ENCODE measurements at regions not wholly inside any gene's neighbourhood (a gene's known extent, or its start where the extent isn't known, plus 50 kb on each side); places are given as distances from the start of the nearest gene placed in this dataset.

DNA sequence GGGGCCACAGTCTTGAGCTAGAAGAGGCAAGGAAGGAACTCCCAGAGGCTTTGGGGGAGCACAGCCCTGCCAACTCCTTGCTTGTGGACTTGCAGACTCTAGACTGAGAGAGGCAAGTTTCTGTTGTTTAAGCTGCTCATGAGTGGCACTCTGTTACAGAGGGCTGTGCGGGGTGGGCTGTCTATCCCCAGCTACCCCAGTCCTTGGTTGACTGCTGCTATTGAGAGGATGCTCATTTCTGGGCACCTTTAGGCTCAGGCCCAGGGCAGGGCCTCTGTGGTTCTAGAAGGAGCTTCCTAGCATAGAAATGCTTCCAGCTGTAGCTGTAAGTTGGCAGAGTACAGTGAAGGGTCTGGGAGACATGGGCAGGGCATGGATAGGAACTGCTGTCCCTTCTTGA is 151.3 kb upstream of the GGTLC1 start:
- no peak for DNase-seq (ENCODE audit: low spot score)

DNA sequence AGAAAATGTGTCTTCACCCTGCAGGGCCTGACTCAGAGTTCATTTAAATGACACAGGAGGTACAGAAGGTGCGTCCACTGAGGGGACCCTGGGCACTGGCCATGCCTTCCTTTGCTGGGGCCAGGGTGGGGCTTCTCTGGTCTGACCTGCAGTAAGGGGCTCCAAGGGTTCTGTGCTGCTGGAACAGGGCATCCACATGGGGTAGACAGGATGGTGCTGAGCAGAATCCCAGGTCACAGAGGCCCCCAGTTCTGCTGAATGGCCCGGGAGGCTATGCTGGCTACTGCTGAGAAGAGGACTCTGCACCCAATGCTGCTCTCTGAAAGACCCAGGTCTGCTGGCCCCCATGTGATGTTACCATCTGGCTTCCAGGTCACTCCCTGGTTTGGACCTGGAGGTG is 150.4 kb upstream of the GGTLC1 start:
- no peak for DNase-seq (ENCODE audit: low spot score)

DNA sequence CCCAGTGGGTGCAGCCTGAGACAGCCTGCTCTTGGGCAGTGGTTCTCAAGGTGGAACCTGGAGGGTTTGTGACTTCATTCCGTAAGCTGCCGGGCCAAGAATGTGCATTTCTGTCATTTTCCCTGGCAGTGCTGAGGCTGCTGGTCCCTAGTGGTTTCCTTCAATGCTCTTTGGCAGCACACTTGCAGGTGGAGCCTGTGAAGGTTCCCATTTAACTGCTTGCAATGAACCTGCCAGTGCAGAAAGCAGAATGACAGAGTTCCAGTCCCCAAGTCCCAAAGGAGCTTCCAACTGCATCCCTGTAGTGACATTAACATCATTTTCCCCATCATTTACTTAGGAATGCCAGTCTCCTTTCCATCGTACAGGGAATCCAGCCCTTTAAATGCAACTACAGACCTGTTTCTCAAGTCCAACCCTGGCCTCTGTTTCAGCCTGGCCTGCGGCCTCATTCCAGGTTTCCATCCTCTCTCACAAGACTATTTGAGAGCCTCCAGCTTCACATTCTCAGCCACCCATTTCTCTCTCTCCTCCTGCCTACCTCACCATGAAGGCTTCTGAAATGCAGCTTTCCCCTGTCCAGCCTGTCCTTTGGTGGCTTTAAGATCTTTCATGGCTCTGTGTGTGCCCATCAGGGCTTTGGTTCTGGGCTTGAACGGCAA is 149.7 kb upstream of the GGTLC1 start:
- DNase-seq (ENCODE audit: low spot score) = no peak

DNA sequence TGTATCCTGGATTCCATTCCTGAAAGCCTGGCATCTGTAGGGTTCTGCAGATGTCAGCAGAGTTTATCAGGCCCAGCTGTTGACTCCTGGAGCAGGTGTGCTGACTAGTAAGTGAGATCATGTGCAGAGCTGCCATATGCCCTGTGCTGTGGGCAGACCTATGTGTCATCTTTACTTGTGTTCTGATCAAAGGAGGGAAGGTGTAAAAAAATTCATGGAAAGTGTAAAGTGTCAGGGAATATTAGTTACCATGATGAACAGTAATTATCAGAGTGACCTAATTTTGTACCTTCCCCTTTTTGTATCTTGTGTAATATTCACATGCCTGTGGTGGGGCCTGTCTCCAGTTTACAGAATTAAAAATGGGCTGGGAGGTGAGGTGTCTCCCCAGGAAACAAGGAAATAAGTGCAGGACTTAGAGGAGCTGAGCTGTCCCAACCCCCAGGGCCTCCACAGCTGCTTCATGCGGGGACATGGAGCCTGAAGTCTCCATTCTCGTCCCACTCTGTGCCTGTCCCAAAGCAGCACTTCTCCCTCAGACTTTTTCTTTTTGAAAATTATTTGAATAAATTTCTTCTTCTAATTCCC is 148.2 kb upstream of the GGTLC1 start:
- DNase-seq (ENCODE audit: low spot score) = no peak

DNA sequence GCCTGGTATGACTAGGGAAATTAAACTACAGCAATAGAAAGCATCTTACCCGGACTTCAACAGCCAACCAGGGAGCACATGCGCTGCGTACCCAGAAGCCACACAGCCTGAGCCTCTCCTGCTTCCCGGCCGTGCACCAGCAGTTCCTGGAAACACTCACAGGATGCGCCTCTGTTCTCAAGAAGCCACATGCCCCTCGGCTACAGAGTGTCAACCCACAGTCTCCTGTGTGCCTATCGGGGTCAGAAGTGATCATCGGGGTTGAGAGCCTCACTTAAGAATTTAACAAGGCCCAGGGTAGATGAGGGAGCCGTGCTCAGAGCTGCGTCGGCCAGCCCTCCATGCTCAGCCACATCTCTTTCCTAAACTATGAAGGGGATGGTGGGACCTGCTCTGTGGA is 147.2 kb upstream of the GGTLC1 start:
- no peak for DNase-seq (ENCODE audit: low spot score)

DNA sequence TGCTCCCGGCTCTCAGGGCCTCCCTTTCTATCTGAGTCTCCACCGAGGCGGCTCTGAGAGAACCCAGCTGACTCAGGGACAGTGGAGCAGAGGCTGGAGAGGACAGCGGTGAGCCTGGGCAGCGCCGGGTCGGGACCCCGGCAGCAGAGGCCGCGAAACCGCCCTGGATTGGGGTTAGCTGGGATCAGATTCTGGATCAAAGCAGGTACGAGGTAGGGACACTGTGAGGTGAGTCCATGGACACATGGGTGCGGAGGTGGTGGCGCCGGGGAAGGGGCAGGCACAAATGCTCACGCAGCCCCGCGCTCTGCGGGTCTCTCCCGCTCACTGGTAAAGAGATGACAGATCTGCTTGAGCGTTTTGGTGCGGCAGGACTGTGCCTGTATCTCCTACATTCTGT is 146.4 kb upstream of the GGTLC1 start:
- no peak for DNase-seq (ENCODE audit: low spot score)

DNA sequence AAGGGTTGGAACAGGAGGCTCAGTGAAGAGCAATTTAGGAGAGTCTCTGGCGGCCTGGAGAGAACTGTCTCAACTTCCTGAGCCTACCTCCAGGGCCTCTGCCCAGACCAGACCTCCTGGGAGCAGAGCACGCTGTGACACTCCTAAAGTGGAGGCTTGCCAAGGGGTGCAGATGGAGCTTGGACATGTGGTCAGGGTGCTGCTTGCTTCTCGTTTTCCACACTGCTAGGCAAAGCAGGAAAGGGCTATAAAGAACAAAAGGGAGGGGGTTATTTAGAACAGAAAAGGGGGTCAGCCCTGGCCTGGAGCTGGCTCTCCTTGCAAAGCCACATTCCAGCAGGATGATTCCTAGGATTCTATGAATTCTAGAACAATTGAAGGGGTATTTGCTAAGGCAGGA is 145.7 kb upstream of the GGTLC1 start:
- DNase-seq (ENCODE audit: low spot score) = no peak

DNA sequence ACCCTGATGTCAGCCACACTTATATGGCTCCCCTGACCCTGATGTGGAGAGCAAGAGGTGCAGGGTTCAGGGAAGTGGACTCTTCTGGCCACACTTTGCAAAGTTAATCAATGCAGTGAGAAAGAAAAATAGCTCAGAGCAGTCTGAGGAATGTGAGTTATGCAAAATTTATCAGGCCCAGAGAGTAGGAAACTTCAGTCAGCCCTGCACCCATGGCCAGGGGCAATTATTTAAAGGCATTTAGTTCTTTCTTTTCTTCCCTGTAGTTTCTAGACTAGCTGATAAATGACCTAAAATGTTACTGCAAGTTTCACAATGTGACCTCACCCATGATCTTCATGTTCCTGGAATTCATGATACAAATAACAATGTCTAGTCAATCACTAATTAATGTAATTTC is 143.7 kb upstream of the GGTLC1 start:
- peak; percentile 22 for DNase-seq (ENCODE audit: low spot score)

DNA sequence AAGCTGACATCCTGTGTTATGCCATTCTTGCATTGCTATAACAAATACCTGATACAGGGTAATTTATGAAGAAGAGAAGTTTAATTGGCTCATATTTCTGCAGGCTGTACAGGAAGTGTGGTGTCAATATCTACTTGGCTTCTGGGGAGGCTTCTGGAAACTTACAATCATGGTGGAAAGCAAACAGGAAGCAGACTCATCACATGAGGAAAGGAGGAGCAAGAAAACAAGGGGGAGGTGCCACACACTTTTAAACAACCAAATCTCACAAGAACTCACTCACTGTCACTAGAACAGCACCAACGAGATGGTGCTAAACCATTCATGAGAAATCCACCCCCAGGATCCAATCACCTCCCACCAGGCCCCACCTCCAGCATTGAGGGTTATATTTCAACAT is 143.1 kb upstream of the GGTLC1 start:
- DNase-seq (ENCODE audit: low spot score) = no peak

DNA sequence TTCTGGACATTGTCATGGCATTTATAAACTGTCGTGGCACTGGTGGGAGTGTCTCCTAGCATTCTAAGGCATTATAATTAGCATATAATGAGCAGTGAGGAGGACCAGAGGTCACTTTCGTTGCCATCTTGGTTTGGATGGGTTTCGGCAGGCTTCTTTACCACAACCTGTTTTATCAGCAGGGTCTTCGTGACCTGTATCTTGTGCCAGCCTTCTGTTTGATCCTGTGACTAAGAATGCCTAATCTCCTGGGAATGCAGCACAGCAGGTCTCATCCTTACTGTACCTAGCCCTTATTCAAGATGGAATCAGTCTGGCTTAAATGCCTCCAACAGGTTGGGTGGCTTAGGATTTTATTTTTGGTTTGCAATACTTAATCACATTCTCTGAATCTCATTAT is 142.7 kb upstream of the GGTLC1 start:
- DNase-seq (ENCODE audit: low spot score) = no peak

DNA sequence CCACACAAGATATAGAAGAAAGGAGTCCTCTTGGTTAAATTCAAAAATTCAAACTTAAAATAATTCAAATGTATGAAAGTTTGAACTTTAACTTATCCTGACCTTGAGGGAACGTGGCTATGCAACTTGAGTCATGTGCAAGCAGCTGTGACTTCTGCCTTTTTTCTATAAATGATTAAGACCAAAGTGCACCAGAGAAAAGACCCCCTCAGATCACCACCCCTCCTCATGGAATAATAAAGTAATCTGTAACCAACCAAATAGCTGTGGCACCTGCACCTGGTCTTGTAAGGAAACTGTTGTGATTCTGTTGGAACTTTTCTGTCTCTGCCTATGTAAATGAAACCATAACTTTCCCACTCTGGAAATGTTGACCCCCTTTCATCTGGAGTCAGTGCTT is 141.1 kb upstream of the GGTLC1 start:
- no peak for DNase-seq (ENCODE audit: low spot score)

DNA sequence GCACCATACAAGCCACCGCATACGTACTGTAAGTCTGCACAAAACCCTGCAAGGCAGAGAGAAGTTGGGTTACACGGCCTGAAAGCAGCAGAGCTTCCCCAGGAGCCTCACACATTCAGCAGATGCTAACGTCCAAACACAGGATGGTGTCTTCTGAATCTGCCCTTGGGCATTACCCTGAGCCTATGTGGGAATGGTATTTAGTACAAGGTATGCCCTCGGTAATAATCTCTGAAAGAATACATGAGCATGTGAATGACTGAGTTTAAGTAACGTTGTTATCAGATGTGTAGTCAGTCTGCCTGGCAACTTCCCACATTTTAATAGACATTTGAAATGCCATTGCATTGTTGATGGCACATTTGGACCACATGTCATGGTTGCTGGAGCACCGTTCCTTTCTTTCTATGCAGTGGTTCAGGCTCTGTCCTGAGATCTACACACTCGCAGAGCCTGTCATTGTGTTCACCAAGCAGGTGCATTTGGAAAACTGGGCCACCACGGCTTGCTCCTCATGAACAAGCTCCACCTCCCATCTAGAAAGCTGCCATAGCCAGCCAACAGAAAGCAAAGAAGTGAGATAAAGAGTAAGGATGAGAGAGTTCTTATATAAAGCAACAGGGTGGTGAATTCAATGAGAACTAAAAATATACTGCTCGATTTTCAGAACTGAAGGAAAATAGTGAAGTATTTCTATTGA is 136.5 kb upstream of the GGTLC1 start:
- DNase-seq (ENCODE audit: low spot score) = no peak

DNA sequence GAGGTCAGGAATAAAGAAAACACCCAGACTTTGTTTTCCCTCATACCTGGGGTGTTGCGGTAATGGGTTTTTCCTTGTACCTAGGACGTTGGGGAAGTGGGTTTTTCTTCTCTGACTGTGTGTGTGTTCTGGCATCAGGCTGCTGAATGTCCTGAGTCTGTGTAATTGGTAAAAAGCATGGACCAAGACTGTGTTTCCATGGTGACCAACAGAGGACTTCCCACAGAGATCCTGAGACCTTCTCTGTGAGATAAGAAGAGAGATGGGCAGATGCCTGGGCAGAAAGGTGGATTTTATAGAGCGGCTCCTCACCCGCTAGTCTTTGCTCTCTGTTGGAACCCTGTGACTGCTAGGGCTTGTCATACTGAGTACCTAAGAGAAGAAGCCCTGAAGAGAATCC is 135.4 kb upstream of the GGTLC1 start:
- no peak for DNase-seq (ENCODE audit: low spot score)

DNA sequence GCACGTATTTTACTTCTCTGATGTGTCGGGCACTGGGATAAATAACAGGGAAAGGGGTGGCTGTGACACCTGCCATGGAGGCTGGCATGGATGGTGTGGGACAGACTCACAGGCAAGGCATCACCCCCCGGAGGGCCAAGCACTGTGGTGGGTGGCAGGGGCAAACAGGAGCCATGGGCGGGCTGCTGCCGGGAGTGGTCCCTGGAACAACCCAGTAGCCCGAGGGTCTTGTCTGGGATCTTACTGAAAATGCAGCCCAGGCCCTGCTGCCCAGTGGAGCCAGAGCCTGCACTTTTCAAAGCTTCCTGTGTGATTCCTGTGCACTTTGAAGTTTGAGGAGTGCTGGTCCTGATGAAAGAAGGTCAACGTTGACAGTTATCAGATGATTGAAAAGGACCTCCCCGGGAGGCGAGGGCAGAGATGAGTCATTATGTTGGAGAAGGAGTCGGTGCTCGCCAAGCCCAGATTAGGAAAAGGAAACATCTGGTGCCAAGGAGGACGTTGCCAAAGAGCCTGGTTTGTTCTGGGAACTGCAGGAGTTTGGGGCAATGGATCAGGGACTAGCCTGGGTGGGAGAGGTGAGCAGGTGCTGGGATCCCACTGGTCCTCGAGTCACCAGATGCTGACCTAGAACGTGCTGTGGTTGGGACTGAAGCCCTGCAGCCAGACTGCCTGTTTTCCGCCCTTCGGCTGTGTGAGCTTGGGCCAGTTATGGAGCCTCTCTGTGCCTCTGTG is 130.0 kb upstream of the GGTLC1 start:
- no peak for DNase-seq (ENCODE audit: low spot score)

DNA sequence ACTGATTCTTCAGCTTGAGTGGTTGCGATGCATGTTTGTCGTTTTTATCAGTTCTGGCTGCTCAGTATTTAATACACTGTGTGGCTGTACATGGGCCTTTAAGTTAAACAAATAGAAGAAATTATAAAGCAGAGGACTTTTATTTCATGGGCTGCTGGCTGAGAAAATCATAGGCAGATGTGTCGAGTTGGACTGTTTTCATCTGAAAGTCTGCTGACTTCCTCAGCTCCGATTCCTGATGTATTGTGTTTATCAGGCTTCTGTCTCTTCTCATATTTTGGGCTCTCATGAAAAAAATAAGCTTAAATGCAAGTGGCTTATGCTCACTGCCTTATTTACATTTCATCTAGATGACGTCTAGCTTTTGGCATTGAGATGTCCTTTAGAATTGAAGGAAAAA is 129.5 kb upstream of the GGTLC1 start:
- DNase-seq (ENCODE audit: low spot score) = peak; percentile 49

DNA sequence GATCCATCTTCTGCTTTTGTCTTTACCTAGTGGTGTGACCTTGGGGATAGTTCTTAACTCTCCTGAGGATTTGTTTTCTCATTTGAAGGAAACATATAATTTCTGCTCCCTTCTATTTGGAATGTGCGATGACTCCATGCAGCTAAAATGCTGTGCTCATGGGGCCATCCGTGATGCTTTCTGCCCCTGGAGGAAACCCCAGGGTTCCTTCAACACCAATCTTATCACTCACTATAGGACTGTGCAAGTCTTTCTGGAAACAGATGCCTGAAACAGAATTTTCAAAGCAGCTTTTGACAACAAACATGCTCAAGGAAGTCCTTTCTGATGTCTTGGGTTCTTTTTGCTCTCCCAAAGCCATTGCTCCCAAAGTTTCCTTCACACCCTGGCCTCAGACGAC is 128.8 kb upstream of the GGTLC1 start:
- no peak for DNase-seq (ENCODE audit: low spot score)

DNA sequence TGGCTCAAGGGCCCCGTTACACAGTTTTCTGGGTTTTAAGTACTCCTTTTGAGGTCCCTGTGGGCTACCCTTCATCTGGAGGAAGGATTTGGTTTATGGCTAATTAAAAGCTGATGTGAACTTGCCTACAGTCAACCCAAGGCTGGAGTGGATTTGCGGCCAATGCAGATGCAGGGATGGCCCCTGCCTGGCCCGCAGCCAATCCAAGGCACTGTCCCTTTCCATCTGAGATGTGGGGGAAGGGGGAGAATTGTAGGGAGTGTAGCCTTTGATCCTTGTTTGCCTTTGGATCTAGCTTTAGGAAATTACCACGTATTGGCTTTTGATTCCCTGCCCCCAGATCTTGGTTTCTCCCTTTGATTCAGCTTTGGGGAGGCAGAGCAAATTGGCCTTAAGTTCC is 128.0 kb upstream of the GGTLC1 start:
- no peak for DNase-seq (ENCODE audit: low spot score)

DNA sequence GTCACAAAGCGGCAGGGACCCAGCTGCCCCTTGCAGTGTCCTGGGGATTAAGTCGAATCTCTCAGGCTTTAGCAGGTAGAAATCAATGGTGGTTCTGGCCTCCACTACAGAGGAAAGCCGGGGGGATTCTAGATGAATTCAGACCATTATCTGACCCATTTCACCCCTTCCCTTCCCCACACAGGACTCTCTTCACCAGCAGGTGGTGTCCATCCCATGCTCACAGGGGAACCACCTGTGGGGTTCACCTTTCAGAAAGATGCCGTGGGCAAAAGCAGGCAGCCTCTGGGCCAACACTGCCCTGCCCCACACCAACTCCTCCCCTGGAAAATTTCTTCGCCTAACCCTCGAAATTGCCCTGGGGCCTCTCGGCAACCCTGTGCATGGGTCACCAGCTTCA is 123.8 kb upstream of the GGTLC1 start:
- no peak for DNase-seq (ENCODE audit: low spot score)

DNA sequence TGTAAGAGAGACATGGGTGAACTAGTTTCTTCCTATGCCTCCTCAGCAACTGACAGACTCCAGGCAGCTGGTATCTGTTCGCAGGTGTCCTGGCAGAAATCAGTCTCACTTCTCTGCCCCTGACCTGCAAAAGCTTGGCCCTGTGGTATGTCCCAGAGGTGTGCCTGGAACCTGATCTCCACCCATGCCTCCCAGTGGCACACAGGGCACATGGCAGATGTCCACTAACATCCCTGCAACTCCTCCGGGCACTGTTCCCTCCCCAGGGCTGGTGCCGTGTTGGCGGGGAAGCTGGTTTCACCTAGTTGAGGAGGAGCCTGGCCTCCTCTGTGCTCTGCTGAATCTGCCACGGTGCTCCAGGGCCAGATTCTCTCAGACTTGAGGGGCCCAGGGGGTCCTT is 123.3 kb upstream of the GGTLC1 start:
- DNase-seq (ENCODE audit: low spot score) = no peak

DNA sequence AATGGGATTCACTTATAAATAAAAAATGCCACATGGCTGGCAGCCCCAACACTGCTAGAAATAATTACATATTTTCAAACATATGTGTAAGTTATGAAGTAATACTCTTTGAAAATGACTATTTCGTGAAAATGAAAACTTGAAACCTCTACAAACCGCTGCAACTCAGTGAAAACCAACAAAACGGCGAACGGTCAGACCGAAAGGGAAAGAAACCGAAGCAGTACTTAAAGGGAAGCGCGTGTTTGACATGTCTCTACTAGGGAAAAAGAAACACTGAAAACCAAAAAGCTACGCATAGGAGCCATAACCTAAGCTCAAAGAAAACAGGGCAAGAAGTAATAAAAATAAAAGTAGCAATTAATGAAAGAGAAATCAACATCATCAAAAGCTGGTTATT is 121.0 kb upstream of the GGTLC1 start:
- no peak for DNase-seq (ENCODE audit: low spot score)

DNA sequence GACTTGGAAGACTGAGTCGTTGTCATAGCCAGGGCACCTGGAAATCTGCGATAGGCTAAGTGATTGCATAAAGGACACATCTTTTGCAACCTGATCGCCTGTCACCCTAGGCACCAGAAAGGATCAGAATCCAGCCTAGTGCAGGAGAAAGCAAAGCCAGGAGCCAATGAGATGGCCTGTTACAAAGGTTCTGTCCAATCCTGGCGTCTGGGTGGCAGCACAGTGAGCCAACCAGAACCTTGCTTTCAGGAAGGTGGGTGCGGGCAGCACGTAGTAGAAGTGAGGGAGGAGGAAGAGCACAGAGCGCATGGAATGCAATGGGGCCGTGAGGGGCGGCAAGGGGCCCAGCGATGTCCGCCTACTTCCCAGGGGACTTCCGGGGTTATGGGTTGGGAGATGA is 120.4 kb upstream of the GGTLC1 start:
- no peak for DNase-seq (ENCODE audit: low spot score)

DNA sequence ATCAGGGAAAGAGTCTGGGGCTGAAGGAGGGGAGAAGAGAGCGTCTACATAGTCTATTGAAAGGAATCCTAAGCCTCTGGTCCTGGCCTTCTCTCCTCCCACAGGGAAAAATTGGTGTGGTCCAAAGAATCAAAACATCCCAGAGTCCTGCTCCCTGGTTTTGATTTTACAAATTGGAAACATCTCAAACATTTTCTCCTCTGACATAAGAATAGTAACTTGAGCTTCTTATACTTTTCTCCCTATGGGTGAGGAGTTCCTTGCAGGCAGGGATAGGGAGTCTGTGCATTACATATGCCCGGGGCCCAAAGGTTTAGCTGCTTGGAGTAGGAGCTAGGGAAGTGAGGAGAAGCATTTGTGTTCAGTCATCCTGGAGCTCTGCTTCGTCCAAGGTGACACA is 120.0 kb upstream of the GGTLC1 start:
- no peak for DNase-seq (ENCODE audit: low spot score)

All from umbilical cord (tissue), 1 donor.